ENCODE measurements at regions not wholly inside any gene's neighbourhood (a gene's known extent, or its start where the extent isn't known, plus 50 kb on each side); places are given as distances from the start of the nearest gene placed in this dataset.

- H3K4me1 ChIP-seq (ENCODE audit: low read length): no peaks in the 10 kb centered on the region
- H3K79me2 ChIP-seq (ENCODE audit: low read length): no peaks in the 10 kb centered on the region
- no peaks in the 10 kb centered on the region for H3K9me3 ChIP-seq (ENCODE audit: low read length)
- no peak overlapping the region for H3K4me3 ChIP-seq (ENCODE audit: low read length)
- no peak overlapping the region for H3K9ac ChIP-seq (ENCODE audit: low read length)
- no peaks in the 10 kb centered on the region for H3K9me2 ChIP-seq (replicated peaks; ENCODE audit: insufficient read depth, low read length)
- no peaks in the 10 kb centered on the region for H3K27me3 ChIP-seq (ENCODE audit: low read length)
- H3K27ac ChIP-seq (ENCODE audit: low read length): no peak overlapping the region
- no peaks in the 10 kb centered on the region for H3K36me3 ChIP-seq (ENCODE audit: insufficient read depth, low read length)
- DNase-seq: no peak
- H2AFZ ChIP-seq (ENCODE audit: low read length): no peak overlapping the region
- no peaks in the 10 kb centered on the region for H4K20me1 ChIP-seq (ENCODE audit: insufficient read depth, low read depth, low read length)
- no peak overlapping the region for H3K4me2 ChIP-seq (ENCODE audit: low read depth, low read length, poor library complexity, severe bottlenecking)
Observed at GRCh38 chr7:4612237-4612636, 69.9 kb upstream of the FOXK1 start.

DNA sequence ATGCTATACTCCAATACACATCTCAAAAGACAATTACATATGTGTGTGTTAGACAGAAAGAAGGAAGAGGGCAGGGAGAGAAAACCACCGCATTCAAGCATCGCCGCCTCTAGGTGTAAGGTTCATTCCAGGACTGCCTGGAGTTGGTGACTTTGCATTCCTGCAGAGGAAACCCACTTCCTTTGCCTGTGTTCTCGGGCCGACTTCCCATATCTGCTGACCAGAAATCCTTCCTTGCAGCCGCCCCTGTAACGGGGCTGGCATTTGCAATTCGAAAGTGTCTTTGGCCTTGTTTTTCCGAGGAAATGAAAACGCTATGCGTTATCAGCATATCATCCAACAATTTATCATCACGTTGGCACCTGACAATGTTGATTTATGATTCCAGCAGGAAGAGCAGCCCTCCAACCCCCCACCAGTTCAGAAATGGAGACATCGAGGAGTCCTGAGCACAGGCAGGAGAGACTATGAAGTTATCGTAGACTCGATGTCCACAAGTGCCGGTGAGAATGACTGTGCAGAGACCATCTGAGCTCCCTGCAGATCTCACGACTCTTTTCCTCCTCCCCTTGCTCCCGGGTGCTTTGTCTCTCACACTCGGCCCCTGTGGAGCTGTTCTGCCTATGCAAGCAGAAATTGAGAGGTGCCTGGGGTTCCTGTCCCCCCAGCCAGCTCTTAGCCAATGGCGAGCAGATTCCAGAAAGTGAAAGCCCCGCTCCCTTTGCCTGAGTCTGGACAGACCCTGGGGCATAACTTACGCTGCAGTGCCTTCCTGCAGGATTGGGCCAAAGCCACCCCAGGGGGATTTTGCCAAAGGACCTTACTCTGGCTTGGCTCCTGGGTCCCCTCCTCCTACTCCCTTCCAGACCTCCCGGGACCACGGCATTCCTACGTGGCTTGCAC lies 68.9 kb upstream of the FOXK1 start:
- Histone ChIP-seq H3K4me3 (ENCODE audit: low read length) (no peak overlapping the region), H3K36me3 (ENCODE audit: insufficient read depth, low read length) (no peaks in the 10 kb centered on the region), H3K9me3 (ENCODE audit: low read length) (no peaks in the 10 kb centered on the region), H2AFZ (ENCODE audit: low read length) (no peak overlapping the region), H3K27me3 (ENCODE audit: low read length) (no peaks in the 10 kb centered on the region), H4K20me1 (ENCODE audit: insufficient read depth, low read depth, low read length) (no peaks in the 10 kb centered on the region), H3K9me2 (replicated peaks; ENCODE audit: insufficient read depth, low read length) (no peaks in the 10 kb centered on the region), H3K79me2 (ENCODE audit: low read length) (no peaks in the 10 kb centered on the region), H3K4me1 (ENCODE audit: low read length) (no peaks in the 10 kb centered on the region), H3K9ac (ENCODE audit: low read length) (no peak overlapping the region), H3K4me2 (ENCODE audit: low read depth, low read length, poor library complexity, severe bottlenecking) (no peak overlapping the region), H3K27ac (ENCODE audit: low read length) (no peak overlapping the region)
- DNase-seq: no peak

DNA sequence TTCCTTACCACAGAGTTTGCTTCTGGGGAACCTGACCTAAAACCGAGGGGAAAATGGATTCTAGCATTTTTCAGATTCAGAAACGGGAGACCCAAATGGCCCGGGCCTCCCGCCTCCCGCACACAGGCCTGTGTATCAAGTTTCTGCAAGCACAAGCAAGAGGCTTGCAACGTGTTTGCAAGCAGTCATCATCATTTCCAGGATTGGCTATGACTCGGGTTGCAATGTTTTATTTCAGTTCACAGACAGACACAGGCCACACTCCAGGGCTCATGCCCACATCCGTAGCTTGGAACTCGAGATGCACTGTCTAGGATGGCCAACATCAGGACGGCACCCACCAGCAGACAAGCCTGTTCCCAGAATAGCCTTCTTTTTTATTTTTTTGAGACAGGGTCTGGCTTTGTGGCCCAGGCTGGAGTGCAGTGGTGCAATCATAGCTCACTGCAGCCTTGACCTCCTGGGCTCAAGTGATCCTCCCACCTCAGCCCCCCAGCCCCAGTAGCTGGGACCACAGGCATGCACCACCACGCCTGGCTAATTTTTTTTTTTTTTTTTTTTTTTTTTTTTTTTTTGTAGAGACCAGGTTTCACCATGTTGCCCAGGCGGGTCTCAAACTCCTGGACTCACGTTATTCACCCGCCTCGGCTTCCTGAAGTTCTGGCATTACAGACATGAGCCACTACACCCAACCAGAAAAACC lies 68.1 kb upstream of the FOXK1 start:
- H3K9me2 ChIP-seq (replicated peaks; ENCODE audit: insufficient read depth, low read length): no peaks in the 10 kb centered on the region
- H3K27me3 ChIP-seq (ENCODE audit: low read length): no peaks in the 10 kb centered on the region
- H3K4me1 ChIP-seq (ENCODE audit: low read length): no peaks in the 10 kb centered on the region
- no peaks in the 10 kb centered on the region for H3K79me2 ChIP-seq (ENCODE audit: low read length)
- H3K4me3 ChIP-seq (ENCODE audit: low read length): no peak overlapping the region
- no peak overlapping the region for H3K9ac ChIP-seq (ENCODE audit: low read length)
- H3K4me2 ChIP-seq (ENCODE audit: low read depth, low read length, poor library complexity, severe bottlenecking): no peak overlapping the region
- no peak overlapping the region for H2AFZ ChIP-seq (ENCODE audit: low read length)
- no peaks in the 10 kb centered on the region for H3K9me3 ChIP-seq (ENCODE audit: low read length)
- no peaks in the 10 kb centered on the region for H3K36me3 ChIP-seq (ENCODE audit: insufficient read depth, low read length)
- no peak for DNase-seq
- H3K27ac ChIP-seq (ENCODE audit: low read length): no peak overlapping the region
- no peaks in the 10 kb centered on the region for H4K20me1 ChIP-seq (ENCODE audit: insufficient read depth, low read depth, low read length)

- Histone ChIP-seq H3K4me2 (ENCODE audit: low read depth, low read length, poor library complexity, severe bottlenecking) (no peak overlapping the region), H3K79me2 (ENCODE audit: low read length) (no peaks in the 10 kb centered on the region), H3K9me2 (replicated peaks; ENCODE audit: insufficient read depth, low read length) (no peaks in the 10 kb centered on the region), H3K4me1 (ENCODE audit: low read length) (no peaks in the 10 kb centered on the region), H3K4me3 (ENCODE audit: low read length) (no peak overlapping the region), H3K36me3 (ENCODE audit: insufficient read depth, low read length) (no peaks in the 10 kb centered on the region), H3K27me3 (ENCODE audit: low read length) (no peaks in the 10 kb centered on the region), H4K20me1 (ENCODE audit: insufficient read depth, low read depth, low read length) (no peaks in the 10 kb centered on the region), H3K27ac (ENCODE audit: low read length) (no peak overlapping the region), H2AFZ (ENCODE audit: low read length) (no peak overlapping the region), H3K9me3 (ENCODE audit: low read length) (no peaks in the 10 kb centered on the region), H3K9ac (ENCODE audit: low read length) (no peak overlapping the region)
- DNase-seq: no peak
Observed at GRCh38 chr7:4616116-4616515, 66.0 kb upstream of the FOXK1 start.

DNA sequence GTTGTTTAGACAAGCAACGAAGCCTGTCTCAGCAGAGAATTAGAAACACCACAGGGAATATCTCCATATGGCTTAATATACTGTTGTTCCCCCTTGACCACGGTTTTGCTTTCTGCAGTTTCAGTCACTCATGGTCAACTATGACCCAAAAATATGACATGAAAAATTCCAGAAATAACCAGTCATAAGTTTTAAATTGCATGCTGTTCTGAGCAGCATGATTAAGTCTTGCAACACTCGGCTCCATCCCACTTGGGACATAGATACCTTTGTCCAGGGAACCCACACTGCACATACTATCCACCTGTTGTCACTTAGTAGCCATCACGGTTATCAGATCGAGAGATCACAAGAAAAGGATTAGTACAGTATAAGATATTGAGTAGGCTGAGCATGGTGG lies 60.7 kb upstream of the FOXK1 start:
- Histone ChIP-seq H3K4me2 (ENCODE audit: low read depth, low read length, poor library complexity, severe bottlenecking) (no peak overlapping the region), H3K27me3 (ENCODE audit: low read length) (no peaks in the 10 kb centered on the region), H3K9me3 (ENCODE audit: low read length) (peaks cover 5% of the 10 kb centered on the region; the same call in 1 of the 2 replicates), H2AFZ (ENCODE audit: low read length) (no peak overlapping the region), H3K79me2 (ENCODE audit: low read length) (no peaks in the 10 kb centered on the region), H3K4me1 (ENCODE audit: low read length) (no peaks in the 10 kb centered on the region), H4K20me1 (ENCODE audit: insufficient read depth, low read depth, low read length) (no peaks in the 10 kb centered on the region), H3K9me2 (replicated peaks; ENCODE audit: insufficient read depth, low read length) (no peaks in the 10 kb centered on the region), H3K9ac (ENCODE audit: low read length) (no peak overlapping the region), H3K27ac (ENCODE audit: low read length) (no peak overlapping the region), H3K4me3 (ENCODE audit: low read length) (no peak overlapping the region), H3K36me3 (ENCODE audit: insufficient read depth, low read length) (no peaks in the 10 kb centered on the region)
- no peak for DNase-seq

DNA sequence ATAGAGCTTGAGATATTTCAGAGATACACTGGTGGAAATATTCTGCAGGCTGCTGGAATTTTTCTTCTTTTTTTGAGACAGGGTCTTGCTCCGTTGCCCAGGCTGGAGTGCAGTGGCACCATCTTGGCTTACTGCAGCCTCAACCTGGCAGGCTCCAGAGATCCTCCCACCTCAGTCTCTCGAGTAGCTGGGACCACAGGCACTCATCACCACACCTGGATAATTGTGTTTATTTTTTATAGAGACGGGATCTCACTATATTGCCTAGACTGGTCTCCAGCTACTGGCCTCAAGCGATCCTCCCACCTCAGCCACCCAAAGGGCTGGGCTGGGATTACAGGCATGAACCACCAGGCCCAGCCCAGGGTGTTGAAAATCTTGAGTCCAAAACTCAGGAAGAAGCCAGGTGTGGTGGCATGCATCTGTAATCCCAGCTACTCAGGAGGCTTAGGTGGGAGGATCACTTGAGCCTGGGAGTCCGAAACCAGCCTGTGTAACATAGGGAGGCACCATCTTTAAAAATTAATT lies 55.7 kb upstream of the FOXK1 start:
- H3K36me3 ChIP-seq (ENCODE audit: insufficient read depth, low read length): no peaks in the 10 kb centered on the region
- H3K27me3 ChIP-seq (ENCODE audit: low read length): no peaks in the 10 kb centered on the region
- H3K27ac ChIP-seq (ENCODE audit: low read length): no peak overlapping the region
- no peak overlapping the region for H3K9ac ChIP-seq (ENCODE audit: low read length)
- no peaks in the 10 kb centered on the region for H4K20me1 ChIP-seq (ENCODE audit: insufficient read depth, low read depth, low read length)
- DNase-seq: no peak
- H3K4me1 ChIP-seq (ENCODE audit: low read length): no peaks in the 10 kb centered on the region
- H2AFZ ChIP-seq (ENCODE audit: low read length): no peak overlapping the region
- no peaks in the 10 kb centered on the region for H3K79me2 ChIP-seq (ENCODE audit: low read length)
- H3K4me2 ChIP-seq (ENCODE audit: low read depth, low read length, poor library complexity, severe bottlenecking): no peak overlapping the region
- H3K4me3 ChIP-seq (ENCODE audit: low read length): no peak overlapping the region
- no peaks in the 10 kb centered on the region for H3K9me2 ChIP-seq (replicated peaks; ENCODE audit: insufficient read depth, low read length)
- H3K9me3 ChIP-seq (ENCODE audit: low read length): peaks cover 5% of the 10 kb centered on the region; the same call in 1 of the 2 replicates

GRCh38 chr7:4629287-4629895 lies 52.7 kb upstream of the FOXK1 start:
- no peak overlapping the region for H3K9ac ChIP-seq (ENCODE audit: low read length)
- no peak overlapping the region for H2AFZ ChIP-seq (ENCODE audit: low read length)
- no peak overlapping the region for H3K4me3 ChIP-seq (ENCODE audit: low read length)
- no peak for DNase-seq
- no peaks in the 10 kb centered on the region for H3K27me3 ChIP-seq (ENCODE audit: low read length)
- no peaks in the 10 kb centered on the region for H3K9me2 ChIP-seq (replicated peaks; ENCODE audit: insufficient read depth, low read length)
- H3K4me2 ChIP-seq (ENCODE audit: low read depth, low read length, poor library complexity, severe bottlenecking): no peak overlapping the region
- no peaks in the 10 kb centered on the region for H4K20me1 ChIP-seq (ENCODE audit: insufficient read depth, low read depth, low read length)
- H3K27ac ChIP-seq (ENCODE audit: low read length): no peak overlapping the region
- H3K36me3 ChIP-seq (ENCODE audit: insufficient read depth, low read length): no peaks in the 10 kb centered on the region
- H3K9me3 ChIP-seq (ENCODE audit: low read length): no peaks in the 10 kb centered on the region
- no peaks in the 10 kb centered on the region for H3K79me2 ChIP-seq (ENCODE audit: low read length)
- no peaks in the 10 kb centered on the region for H3K4me1 ChIP-seq (ENCODE audit: low read length)

Data from Karpas-422 (cell line).